GM18870 (cell line): ENCODE measurements at regions not wholly inside any gene's neighbourhood (a gene's known extent, or its start where the extent isn't known, plus 50 kb on each side); places are given as distances from the start of the nearest gene placed in this dataset.
"Not testable (repeated sequence)": the region's sequence is repeated elsewhere in the genome, so short reads cannot be mapped to it uniquely, and the experiment has no call there.

ENCODE experiments used
- ATAC-seq: cut with Tn5 transposase; IDR thresholded peaks from one replicate; pipeline ENCODE4 v1.9.1; 2021; ENCODE audit warnings: moderate library complexity; ENCODE audit not compliant: unreplicated experiment

GRCh38 chr9:22649384-22649783, 202.8 kb downstream of the DMRTA1 start:
- no peak for ATAC-seq

GRCh38 chr9:22650145-22650544, 203.5 kb downstream of the DMRTA1 start:
- no peak for ATAC-seq

DNA sequence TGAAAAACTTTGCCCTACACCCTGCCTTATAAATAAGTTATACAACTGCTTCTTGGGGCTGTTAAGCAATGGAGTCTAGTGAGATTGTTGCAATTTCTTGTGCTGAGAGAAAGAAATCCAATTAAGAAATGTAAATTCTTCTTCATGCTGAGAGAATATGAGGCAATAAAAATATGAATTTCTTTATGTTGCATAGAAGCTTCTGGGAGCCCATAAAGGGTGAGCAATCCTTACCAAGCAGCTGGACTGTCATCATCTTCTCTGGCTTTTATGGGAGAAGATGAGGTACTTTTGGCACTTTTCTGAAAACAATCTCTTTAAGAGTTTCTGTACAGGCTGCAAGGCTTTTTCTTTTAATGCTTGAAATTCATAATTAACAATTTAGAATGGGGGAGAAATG, 204.3 kb downstream of the DMRTA1 start:
- no peak for ATAC-seq

- no peak for ATAC-seq
Observed at GRCh38 chr9:22654833-22655232, 208.2 kb downstream of the DMRTA1 start.

GRCh38 chr9:22657713-22658112, 211.1 kb downstream of the DMRTA1 start:
- no peak for ATAC-seq

DNA sequence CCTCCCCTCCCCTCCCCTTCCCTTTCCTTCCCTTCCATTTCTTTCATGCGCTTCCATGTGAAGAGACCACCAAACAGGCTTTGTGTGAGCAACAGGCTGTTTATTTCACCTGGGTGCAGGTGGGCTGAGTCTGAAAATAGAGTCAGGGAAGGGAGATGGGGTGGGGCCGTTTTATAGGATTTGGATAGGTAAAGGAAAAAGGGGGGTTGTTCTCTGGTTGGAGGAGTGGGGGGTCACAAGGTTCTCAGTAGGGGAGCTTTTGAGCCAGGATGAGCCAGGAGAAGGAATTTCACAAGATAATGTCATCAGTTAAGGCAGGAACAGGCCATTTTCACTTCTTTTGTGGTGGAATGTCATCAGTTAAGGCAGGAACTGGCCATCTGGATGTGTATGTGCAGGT, 211.9 kb downstream of the DMRTA1 start:
- not testable (repeated sequence) for ATAC-seq

- ATAC-seq = no peak
Observed at GRCh38 chr9:22682536-22682935, 235.9 kb downstream of the DMRTA1 start.

DNA sequence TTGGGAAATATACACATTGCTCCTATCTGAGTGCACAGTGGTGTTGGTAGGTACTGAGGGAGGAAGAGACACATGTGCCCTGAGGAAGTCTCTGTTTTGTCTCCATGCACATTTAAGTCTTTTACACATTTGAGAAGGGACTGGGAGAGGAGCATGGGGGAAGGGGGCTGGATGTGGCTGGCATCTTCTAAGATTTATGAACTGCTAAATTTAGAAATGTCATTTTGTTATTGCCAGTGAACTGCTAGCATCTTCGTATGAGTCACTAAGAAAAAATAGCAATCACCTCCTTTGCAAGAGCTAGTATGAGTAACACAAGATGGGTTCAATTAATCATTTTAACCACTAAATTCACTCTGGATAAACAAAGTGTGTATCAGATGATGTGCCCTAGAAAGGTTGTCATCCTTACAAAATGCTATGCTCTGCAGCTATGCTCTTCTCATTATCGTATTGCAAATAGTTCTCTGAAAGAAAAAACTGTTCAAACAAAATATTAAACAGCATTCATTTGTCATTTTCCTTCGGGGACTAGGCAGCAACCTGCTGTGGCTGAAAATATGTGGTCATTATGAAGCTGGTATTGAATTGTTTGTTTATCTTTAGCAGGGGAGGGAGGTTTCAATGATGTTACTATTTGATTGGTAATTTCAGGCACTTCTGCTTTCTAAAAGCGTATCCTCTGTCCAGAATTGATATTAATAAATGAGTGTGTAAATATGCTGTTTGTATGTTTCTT, 236.5 kb downstream of the DMRTA1 start:
- no peak for ATAC-seq

- no peak for ATAC-seq
Observed at GRCh38 chr9:22683700-22684075, 237.1 kb downstream of the DMRTA1 start.

DNA sequence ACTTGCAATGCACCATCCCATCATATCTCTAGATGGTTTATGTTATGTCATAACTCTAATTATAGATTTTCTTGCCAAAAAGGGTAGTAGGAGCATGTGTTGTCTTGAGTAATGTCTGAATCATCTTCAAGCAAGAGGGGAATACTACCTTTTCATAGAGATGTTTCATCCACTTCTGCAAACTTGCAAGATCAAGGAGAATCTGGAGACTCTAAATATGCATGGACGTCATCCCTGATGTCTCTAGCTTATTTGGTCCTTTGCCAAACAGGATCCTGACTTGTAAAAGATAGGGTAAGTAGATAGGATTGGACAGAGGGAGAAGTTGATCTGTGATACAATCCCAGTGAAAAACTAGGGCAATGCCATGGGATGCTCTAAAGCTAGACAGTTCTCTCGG, 246.5 kb downstream of the DMRTA1 start:
- ATAC-seq = no peak

- no peak for ATAC-seq
Observed at GRCh38 chr9:22700171-22700570, 253.5 kb downstream of the DMRTA1 start.

- no peak for ATAC-seq
Observed at GRCh38 chr9:22718653-22719052, 272.0 kb downstream of the DMRTA1 start.

GRCh38 chr9:22722492-22722891, 275.9 kb downstream of the DMRTA1 start:
- no peak for ATAC-seq

DNA sequence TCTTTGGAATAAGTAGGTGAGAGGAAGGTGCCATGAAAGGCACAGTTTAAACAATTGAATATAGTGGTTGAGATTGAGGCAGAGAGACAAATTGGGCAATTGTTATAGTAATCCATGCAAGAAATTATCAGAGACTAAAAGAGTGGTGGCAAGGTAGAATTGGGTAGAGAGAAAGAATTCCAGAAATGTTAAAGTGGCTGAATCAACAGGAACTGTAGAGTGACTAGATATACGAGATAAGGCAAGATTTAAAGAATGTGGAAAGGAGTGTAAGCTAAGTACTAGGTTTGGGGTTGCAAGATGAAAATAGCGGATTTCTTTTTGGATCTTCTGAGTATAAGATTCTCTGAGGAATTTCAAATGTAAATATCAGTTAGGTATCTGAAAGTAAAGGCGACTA, 285.2 kb downstream of the DMRTA1 start:
- no peak for ATAC-seq

- no peak for ATAC-seq
Observed at GRCh38 chr9:22739712-22740111, 293.1 kb downstream of the DMRTA1 start.

DNA sequence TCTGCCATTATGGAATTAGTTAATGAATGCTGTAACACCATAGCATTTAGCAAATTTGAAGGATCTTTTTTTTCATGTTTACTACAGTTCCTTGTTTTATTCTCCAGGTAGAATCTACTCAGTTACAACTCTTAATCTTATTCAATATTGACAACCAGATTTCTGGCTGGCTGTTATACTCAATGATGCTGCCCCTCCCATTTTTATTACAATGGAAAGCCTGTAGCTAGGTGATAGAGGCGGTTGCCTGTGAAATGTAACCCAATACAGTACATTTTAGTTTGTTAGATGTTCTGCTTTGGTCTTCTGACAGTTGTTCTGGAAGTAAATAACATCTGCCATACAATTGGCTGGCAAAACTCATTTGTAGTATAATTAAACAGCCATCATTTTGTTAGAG, 294.2 kb downstream of the DMRTA1 start:
- no peak for ATAC-seq

DNA sequence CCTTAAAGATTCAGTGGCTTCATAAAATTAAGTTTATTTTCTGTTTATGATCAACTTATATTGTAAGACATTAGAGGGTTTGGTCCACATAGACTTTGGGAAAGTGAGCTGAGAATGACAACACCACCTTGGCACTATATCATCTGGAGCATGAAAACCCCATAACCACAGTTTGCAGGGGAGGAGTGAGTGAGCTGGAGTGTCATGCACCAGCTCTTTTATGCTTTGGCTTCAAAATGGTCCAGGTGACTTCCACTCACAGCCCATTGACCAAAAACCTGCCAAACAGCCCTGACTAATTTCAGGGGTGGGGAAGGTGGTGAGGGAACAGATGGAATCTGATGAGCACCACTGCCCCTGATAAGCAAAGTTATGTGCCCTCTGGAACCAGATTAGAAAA, 295.8 kb downstream of the DMRTA1 start:
- ATAC-seq = no peak

DNA sequence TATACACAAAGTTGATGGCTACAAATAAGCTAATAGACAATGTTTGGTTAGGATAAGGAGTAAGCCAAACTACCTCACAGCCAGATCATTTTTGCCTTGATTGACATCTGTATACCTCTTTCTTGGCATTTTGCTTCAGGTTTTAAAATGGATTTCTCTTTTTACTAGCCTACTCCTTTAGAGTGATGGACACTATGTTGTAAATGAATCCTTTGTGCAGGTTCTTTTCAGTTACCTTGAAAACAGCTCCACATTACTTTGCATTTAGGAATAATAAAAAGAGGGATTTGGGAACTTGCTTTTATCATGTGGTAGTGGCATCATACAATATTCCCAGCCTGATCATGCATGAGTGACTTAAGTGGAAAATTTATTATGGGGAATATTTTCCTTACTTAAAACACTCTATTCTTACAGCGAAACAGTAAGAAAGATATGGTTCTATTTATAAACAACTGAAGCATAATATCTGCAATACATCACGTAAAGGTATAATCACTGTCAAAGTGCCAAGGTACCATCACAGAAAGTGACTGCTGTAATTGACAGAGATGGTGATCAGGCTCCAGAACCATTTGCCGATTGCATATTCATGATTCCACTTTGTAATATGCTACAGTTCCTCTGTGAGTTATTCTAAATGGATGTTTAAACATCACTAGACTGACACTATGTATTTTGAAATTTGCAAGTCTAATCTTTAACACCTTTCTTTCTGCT, 327.0 kb downstream of the DMRTA1 start:
- no peak for ATAC-seq

DNA sequence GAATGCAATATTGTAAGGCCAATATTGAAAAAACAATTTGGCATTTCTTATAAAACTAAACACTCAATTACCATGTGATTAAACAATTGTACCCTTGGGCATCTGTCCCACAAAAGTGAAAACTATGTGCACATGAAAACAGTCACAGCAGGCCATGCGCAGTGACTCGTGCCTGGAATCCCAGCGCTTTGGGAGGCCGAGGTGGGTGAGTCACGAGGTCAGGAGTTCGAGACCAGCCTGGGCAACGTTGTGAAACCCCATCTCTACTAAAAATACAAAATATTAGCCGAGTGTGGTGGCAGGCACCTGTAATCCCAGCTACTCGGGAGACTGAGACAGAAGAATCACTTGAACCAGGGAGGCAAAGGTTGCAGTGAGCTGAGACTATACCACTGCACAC, 343.7 kb downstream of the DMRTA1 start:
- ATAC-seq = no peak

DNA sequence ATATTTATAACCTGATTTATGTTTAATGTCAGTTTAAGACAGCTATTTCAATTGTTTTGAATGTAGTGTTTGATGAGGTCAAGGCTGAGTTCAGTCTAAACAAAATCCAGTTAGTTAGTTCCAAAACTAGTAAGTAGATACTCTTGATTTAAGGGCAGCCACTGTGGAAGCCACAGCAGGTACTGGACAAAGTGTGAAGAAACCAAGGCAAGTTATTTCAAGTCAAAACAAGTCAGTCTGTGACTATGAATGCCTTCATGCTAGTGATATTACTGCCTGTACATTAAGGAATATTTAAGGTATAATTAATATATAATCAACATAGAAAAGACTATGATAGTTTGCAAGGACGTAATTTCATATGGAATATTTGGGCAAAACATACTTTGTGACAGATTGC, 362.3 kb downstream of the DMRTA1 start:
- ATAC-seq = no peak

DNA sequence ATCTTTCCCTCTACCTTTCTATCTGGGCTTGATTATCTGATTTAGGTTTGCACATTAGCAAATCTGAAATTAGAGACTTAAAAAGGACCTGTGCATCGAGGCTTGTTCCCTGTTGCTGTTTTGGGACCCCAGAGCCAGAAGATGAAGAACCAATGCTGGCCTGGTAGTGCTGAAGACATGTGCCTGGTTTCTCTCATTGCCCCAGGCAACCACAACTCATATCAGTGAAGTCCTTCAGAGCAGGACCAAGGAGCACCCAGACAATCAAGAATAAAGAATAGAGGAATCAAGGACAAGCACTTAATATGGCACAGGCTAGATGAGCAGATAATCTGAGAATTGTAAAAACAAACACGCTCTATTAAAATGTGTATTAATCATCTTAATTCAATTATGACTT, 362.7 kb downstream of the DMRTA1 start:
- no peak for ATAC-seq

GRCh38 chr9:22813529-22813928, 366.9 kb downstream of the DMRTA1 start:
- no peak for ATAC-seq

GRCh38 chr9:22815246-22815645, 368.6 kb downstream of the DMRTA1 start:
- no peak for ATAC-seq
